ENCODE measurements at regions not wholly inside any gene's neighbourhood (a gene's known extent, or its start where the extent isn't known, plus 50 kb on each side); places are given as distances from the start of the nearest gene placed in this dataset.

GRCh38 chr11:42169191-42169590 is 709.7 kb upstream of the LRRC4C start:
- TF ChIP-seq POLR2AphosphoS5 (IDR thresholded peaks at IDR 0.05) (no peak), EP300 (conservative IDR thresholded peaks at IDR 0.05; ENCODE audit: poor library complexity, severe bottlenecking) (no peak), SMC3 (conservative IDR thresholded peaks at IDR 0.05; ENCODE audit: poor library complexity) (no peak)
